Right cardiac atrium (tissue), 5 donors: ENCODE measurements at regions not wholly inside any gene's neighbourhood (a gene's known extent, or its start where the extent isn't known, plus 50 kb on each side); places are given as distances from the start of the nearest gene placed in this dataset.

Experiments
- ATAC-seq, 2 donors: fragments of 200-7000 bp; cut with Tn5 transposase; one replicate each; pipeline versions ENCODE4 v1.8.0 to v1.9.1; 2020; ENCODE audit warnings: moderate library complexity in 2 of 2, mild to moderate bottlenecking in 1 of 2
- DNase-seq, 3 donors: peaks; one replicate each; pipeline ENCODE4 v3.0.0-alpha.2; 2020
- H3K27ac ChIP-seq: one replicate; pipeline ENCODE4 v1.5.1; 2013; ENCODE audit warnings: mild to moderate bottlenecking, low read length, control low read depth, moderate library complexity
- H3K27me3 ChIP-seq: one replicate; pipeline ENCODE4 v1.6.1; 2013; ENCODE audit not compliant: control insufficient read depth, insufficient read depth
- H3K4me1 ChIP-seq: one replicate; pipeline ENCODE4 v1.6.1; 2013; ENCODE audit warnings: low read length; ENCODE audit not compliant: control insufficient read depth, insufficient read depth
- H3K4me3 ChIP-seq: one replicate; pipeline ENCODE4 v1.5.1; 2013; ENCODE audit warnings: low read length, control low read depth
- H3K9me3 ChIP-seq: one replicate; pipeline ENCODE4 v1.6.1; 2013; ENCODE audit warnings: low read length; ENCODE audit not compliant: control insufficient read depth
- WGBS: extraction: QIAGEN DNeasy Blood & Tissue Kit; methylation state at CpG from one replicate; pipeline ENCODE4 v1.1.7; 2013; 5-methylcytosine and 5-hydroxymethylcytosine counted together
- intact Hi-C, 4 donors: fragments of 100-400 bp; cut with DNase I; formaldehyde crosslinking; loops; one replicate each; pipeline versions ENCODE4 v1.11.0 to v1.14.0; 2022 to 2023
- donor health status: healthy with polysubstance abuse.
- donor health status: DM: no; HTN: yes; CAD: no.
- donor health status: DM: no; HTN: no; CAD: no.
- donor health status: DM: no; HTN: yes; CAD: no; lungs with severe emphysema.
- donor health status: DM: yes; HTN: yes; CAD: no.

DNA sequence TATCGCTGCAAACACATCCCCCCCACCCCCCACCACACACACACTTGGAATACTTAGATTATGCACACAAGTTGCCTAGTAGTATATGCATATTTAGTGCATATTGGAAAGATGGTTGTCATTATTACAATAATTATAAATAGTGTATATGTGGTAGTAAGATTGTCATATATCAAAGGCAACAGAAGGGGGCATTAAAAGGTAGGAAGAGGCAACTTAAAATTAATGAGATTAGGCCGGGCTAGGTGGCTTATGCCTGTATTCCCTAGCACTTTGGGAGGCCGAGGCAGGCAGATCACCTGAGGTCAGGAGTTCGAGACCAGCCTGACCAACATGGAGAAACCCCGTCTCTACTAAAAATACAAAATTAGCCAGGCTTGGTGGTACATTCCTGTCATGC, 52.1 kb downstream of the GSC start:
- no peak for ATAC-seq
- Histone ChIP-seq H3K4me3 (no peak overlapping the region), H3K4me1 (no peaks in the 10 kb centered on the region), H3K27me3 (no peaks in the 10 kb centered on the region), H3K27ac (no peak overlapping the region), H3K9me3 (no peaks in the 10 kb centered on the region)
- intact Hi-C loops = no loop called here
- DNase-seq = no peak
- WGBS = 77% methylated on average over 5 of the region's 5 CpGs

- no peak overlapping the region for H3K27ac ChIP-seq
- DNase-seq = no peak
- intact Hi-C loops = no loop called here
- ATAC-seq = no peak
- H3K4me1 ChIP-seq = no peaks in the 10 kb centered on the region
- H3K9me3 ChIP-seq = no peaks in the 10 kb centered on the region
- 68% methylated on average over 2 of the region's 2 CpGs for WGBS
- H3K4me3 ChIP-seq = no peak overlapping the region
- no peaks in the 10 kb centered on the region for H3K27me3 ChIP-seq
Measured at GRCh38 chr14:94716976-94717375, 52.9 kb downstream of the GSC start.

- intact Hi-C loops = no loop called here
- H3K27me3 ChIP-seq = peaks cover 5% of the 10 kb centered on the region
- no peak overlapping the region for H3K27ac ChIP-seq
- H3K9me3 ChIP-seq = no peaks in the 10 kb centered on the region
- H3K4me3 ChIP-seq = no peak overlapping the region
- WGBS = 46% methylated on average over 13 of the region's 13 CpGs
- DNase-seq (no peak), ATAC-seq (no peak)
- no peaks in the 10 kb centered on the region for H3K4me1 ChIP-seq
Measured at GRCh38 chr14:94713115-94713514, 56.8 kb downstream of the GSC start.

DNA sequence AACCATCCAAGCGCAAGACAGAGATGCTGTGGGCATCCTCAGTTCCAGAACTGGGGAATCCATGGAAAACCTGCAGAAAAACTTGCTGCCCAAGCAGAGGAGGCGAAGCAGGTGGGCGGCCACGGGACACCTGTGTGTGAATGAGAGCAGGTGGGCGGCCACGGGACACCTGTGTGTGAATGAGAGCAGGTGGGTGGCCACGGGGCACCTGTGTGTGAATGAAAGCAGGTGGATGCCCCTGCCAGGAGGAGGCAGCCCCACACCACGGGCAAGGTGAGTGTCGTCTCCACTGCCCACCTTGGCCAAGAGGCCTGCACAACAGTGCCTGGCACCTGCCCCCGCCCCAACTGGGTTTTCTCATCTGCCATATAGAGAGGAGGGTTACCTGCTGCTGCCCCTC, 59.2 kb downstream of the GSC start:
- H3K9me3 ChIP-seq = no peaks in the 10 kb centered on the region
- WGBS = 91% methylated on average over 10 of the region's 10 CpGs
- intact Hi-C loops = no loop called here

DNA sequence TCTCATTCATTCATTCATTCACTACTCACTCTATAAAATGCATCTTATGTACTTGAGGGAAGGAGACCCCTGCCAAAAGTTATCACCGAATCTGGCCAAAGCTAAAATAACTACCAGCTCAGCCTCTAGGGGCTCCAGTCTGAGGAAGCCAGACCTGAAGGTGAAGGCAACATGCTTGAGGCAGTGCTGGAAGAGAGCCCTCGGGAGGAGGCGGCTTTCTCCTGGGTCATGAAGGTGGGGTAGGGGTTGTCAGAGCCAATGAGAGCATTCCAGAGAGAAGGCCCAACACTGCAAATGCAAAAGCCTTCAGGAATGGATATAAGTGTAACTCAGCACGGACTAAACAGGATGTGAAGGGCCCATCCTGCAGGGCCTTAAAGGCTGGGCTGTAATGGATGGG, 62.4 kb downstream of the GSC start:
- ATAC-seq (no peak), DNase-seq (no peak)

More for the DNA sequence above, 59.2 kb downstream of the GSC start:
- no peaks in the 10 kb centered on the region for H3K4me1 ChIP-seq
- no peak for DNase-seq
- no peak overlapping the region for H3K27ac ChIP-seq
- peaks cover 5% of the 10 kb centered on the region for H3K27me3 ChIP-seq
- no peak for ATAC-seq
- H3K4me3 ChIP-seq = no peak overlapping the region

GRCh38 chr14:94706133-94706532, 63.8 kb downstream of the GSC start:
- WGBS = 57% methylated on average over 6 of the region's 6 CpGs
- H3K27me3 ChIP-seq = peaks cover 2% of the 10 kb centered on the region
- no peaks in the 10 kb centered on the region for H3K4me1 ChIP-seq
- DNase-seq (no peak), ATAC-seq (no peak)
- H3K4me3 ChIP-seq = no peak overlapping the region
- H3K9me3 ChIP-seq = no peaks in the 10 kb centered on the region
- intact Hi-C loops = no loop called here
- H3K27ac ChIP-seq = no peak overlapping the region

More for the DNA sequence above, 62.4 kb downstream of the GSC start:
- Histone ChIP-seq H3K27me3 (peaks cover 5% of the 10 kb centered on the region), H3K4me3 (no peak overlapping the region), H3K27ac (no peak overlapping the region), H3K4me1 (no peaks in the 10 kb centered on the region), H3K9me3 (no peaks in the 10 kb centered on the region)
- WGBS = 33% methylated on average over 4 of the region's 4 CpGs
- intact Hi-C loops = no loop called here

DNA sequence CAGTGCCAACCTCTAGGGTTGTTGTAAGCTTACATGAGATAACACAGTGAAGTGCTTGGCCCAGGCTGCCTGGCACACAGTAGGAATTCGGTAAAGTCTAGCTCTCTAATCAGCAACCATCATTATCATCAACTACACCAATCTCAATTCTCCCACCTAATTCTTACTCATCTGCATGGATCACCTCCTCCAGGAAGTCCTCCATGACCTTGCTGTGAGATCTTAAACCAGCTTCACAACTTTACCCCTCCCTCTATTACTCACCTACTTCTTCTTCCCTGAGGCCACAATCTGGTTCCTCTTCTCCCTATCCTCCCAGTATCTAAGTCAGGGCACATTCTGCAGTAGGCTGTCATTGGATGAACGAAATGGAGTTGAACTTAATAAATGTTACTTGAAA, 67.3 kb downstream of the GSC start:
- Histone ChIP-seq H3K4me1 (no peaks in the 10 kb centered on the region), H3K9me3 (no peaks in the 10 kb centered on the region), H3K27me3 (no peaks in the 10 kb centered on the region), H3K4me3 (no peak overlapping the region), H3K27ac (no peak overlapping the region)
- ATAC-seq (no peak), DNase-seq (no peak)
- intact Hi-C loops = loop anchor here in 1 of 4 donors (5.0 kb wide), 1 partner anchor 390 kb away; no protein-coding TSS in a partner anchor
- 78% methylated on average over 2 of the region's 2 CpGs for WGBS

- ATAC-seq (no peak), DNase-seq (no peak)
- no peaks in the 10 kb centered on the region for H3K27me3 ChIP-seq
- no peak overlapping the region for H3K4me3 ChIP-seq
- intact Hi-C loops = loop anchor here in 1 of 4 donors (5.0 kb wide), 1 partner anchor 390 kb away; no protein-coding TSS in a partner anchor
- no peaks in the 10 kb centered on the region for H3K4me1 ChIP-seq
- no peaks in the 10 kb centered on the region for H3K9me3 ChIP-seq
- WGBS = 80% methylated on average over 3 of the region's 3 CpGs
- no peak overlapping the region for H3K27ac ChIP-seq
Measured at GRCh38 chr14:94701861-94702370, 68.0 kb downstream of the GSC start.

DNA sequence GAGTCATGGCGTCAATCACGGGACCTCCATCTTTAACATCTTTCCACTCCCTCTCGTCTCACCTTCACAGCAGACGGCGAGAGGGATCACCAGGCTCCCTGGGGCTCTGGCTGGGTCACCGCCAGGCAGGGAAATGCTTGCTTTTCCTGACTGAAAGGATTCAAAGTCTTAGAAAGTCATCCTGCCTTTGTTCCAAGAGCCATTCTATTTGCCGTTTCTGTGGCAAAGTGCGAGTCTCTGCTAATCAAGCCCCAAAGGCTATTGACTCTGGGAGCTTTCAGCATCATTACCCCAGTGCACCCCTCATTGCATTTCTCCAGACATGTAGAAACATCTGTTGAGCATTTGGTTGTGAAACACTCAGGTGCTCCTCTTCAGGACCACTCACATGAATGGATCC, 69.6 kb downstream of the GSC start:
- Histone ChIP-seq H3K27me3 (no peaks in the 10 kb centered on the region), H3K27ac (no peak overlapping the region), H3K9me3 (no peaks in the 10 kb centered on the region), H3K4me3 (no peak overlapping the region), H3K4me1 (no peaks in the 10 kb centered on the region)
- intact Hi-C loops = loop anchor here in 1 of 4 donors (5.0 kb wide), 1 partner anchor 392 kb away; no protein-coding TSS in a partner anchor
- no peak for DNase-seq
- WGBS = 48% methylated on average over 8 of the region's 8 CpGs
- no peak for ATAC-seq

DNA sequence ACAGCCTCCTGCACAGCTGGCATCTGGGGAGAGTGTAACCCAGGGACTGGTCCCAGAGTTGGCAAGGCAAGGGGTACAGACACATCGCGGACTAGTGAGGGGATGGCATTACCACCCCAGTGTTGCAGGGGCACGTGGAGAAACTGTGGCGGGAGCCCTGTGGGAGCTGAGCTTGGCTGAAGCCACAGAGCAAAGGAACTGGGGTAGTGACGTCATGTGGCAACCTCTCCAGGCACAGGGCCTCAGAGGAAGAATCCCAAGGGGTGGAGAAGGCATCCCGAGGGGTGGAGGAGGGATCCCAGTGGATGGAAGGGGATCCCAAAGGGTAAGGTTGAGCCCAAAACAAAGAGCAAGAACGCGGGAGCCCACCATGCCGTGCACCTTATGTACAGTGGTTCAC, 70.1 kb downstream of the GSC start:
- no peaks in the 10 kb centered on the region for H3K4me1 ChIP-seq
- H3K4me3 ChIP-seq = no peak overlapping the region
- no peaks in the 10 kb centered on the region for H3K27me3 ChIP-seq
- WGBS = 46% methylated on average over 9 of the region's 9 CpGs
- no peaks in the 10 kb centered on the region for H3K9me3 ChIP-seq
- intact Hi-C loops = loop anchor here in 1 of 4 donors (5.0 to 10.0 kb wide), 2 partner anchors 392 to 1295 kb away; no protein-coding TSS in a partner anchor
- DNase-seq (no peak), ATAC-seq (no peak)
- H3K27ac ChIP-seq = no peak overlapping the region

DNA sequence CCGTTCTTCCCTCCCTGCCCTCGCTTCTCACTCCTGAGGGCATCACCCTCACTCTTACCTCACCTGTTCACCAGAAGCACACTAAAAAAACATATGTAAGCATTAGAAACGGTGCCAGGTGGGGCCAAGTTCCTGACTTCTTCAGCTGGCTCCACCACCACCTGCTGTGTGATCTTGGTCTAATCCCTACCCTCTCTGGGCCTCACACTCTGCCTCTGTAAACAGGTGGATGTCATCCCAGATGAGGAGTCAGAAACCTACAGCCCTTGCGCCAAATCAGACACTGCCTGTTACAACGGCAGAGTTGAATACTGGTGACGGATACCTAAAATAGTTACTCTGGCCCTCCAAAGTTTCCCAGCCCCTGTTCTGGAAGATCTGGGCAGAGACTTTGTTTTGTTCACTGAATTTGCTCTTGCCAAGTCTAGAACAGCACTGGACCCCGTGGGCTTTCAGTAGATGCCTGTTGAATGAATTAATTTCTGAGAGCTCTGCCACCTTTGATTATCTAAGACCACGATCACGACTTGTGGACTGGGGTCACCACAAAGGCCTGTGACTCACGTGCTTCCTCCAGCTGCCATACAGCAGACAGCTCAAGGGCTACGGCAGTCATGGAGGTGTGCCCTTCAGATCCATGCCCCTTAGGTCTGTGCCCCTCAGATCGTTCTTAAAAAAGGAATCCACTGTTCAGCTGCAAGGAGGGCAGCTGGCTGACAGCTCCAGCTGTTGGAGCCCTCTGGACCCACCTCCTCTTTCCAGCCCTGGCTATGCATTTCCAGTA, 71.9 kb downstream of the GSC start:
- H3K27me3 ChIP-seq = no peaks in the 10 kb centered on the region
- no peak overlapping the region for H3K4me3 ChIP-seq
- DNase-seq (no peak), ATAC-seq (no peak)
- 57% methylated on average over 12 of the region's 12 CpGs for WGBS
- no peak overlapping the region for H3K27ac ChIP-seq
- intact Hi-C loops = loop anchor here in 1 of 4 donors (10.0 kb wide), 1 partner anchor 1297 kb away; no protein-coding TSS in a partner anchor
- H3K4me1 ChIP-seq = no peaks in the 10 kb centered on the region
- H3K9me3 ChIP-seq = no peaks in the 10 kb centered on the region
